PFSK-1 (cell line): ENCODE measurements at regions not wholly inside any gene's neighbourhood (a gene's known extent, or its start where the extent isn't known, plus 50 kb on each side); places are given as distances from the start of the nearest gene placed in this dataset.

ENCODE experiments used
- FOXP2 ChIP-seq: optimal IDR thresholded peaks from 2 replicates; pipeline ENCODE3; 2011; ENCODE audit warnings: borderline replicate concordance, control low read depth, inconsistent platforms; ENCODE audit not compliant: insufficient read depth; ENCODE audit errors: extremely low read length, extremely low read depth
- POLR2AphosphoS5 ChIP-seq: IDR thresholded peaks from 2 replicates; pipeline ENCODE4 v1.6.1; 2012; ENCODE audit warnings: low read depth, mild to moderate bottlenecking, control low read depth, low read length, moderate library complexity
- SIN3A ChIP-seq: IDR thresholded peaks from 2 replicates; pipeline ENCODE4 v1.6.1; 2012; ENCODE audit warnings: mild to moderate bottlenecking, low read length, moderate library complexity, borderline replicate concordance; ENCODE audit not compliant: insufficient read depth
- TAF1 ChIP-seq: IDR thresholded peaks from 2 replicates; pipeline ENCODE4 v1.6.1; 2012; ENCODE audit warnings: low read length, control low read depth, borderline replicate concordance; ENCODE audit not compliant: insufficient read depth
- TF ChIP-seq, protein P1 (sequence below), 2 experiments: IDR thresholded peaks; 2 replicates each; pipeline versions ENCODE4 v1.6.1 to v1.8.0; 2011 to 2012; ENCODE audit warnings: low read depth in 2 of 2, low read length in 2 of 2, control low read depth in 1 of 2, inconsistent platforms in 1 of 2, mild to moderate bottlenecking in 1 of 2, moderate library complexity in 1 of 2; ENCODE audit not compliant: insufficient read depth in 1 of 2

- no peak for TF ChIP-seq POLR2AphosphoS5
- TF ChIP-seq, protein P1, sequence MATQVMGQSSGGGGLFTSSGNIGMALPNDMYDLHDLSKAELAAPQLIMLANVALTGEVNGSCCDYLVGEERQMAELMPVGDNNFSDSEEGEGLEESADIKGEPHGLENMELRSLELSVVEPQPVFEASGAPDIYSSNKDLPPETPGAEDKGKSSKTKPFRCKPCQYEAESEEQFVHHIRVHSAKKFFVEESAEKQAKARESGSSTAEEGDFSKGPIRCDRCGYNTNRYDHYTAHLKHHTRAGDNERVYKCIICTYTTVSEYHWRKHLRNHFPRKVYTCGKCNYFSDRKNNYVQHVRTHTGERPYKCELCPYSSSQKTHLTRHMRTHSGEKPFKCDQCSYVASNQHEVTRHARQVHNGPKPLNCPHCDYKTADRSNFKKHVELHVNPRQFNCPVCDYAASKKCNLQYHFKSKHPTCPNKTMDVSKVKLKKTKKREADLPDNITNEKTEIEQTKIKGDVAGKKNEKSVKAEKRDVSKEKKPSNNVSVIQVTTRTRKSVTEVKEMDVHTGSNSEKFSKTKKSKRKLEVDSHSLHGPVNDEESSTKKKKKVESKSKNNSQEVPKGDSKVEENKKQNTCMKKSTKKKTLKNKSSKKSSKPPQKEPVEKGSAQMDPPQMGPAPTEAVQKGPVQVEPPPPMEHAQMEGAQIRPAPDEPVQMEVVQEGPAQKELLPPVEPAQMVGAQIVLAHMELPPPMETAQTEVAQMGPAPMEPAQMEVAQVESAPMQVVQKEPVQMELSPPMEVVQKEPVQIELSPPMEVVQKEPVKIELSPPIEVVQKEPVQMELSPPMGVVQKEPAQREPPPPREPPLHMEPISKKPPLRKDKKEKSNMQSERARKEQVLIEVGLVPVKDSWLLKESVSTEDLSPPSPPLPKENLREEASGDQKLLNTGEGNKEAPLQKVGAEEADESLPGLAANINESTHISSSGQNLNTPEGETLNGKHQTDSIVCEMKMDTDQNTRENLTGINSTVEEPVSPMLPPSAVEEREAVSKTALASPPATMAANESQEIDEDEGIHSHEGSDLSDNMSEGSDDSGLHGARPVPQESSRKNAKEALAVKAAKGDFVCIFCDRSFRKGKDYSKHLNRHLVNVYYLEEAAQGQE (IDR thresholded peaks at IDR 0.05; ENCODE audit: insufficient read depth in 1 of 2, low read depth in 2 of 2, low read length in 2 of 2), result no peak
- TF ChIP-seq FOXP2, result no peak
- no peak for TF ChIP-seq TAF1
- no peak for TF ChIP-seq SIN3A
Measured at GRCh38 chr6:134701301-134701700, 248.6 kb downstream of the ALDH8A1 start.

GRCh38 chr6:134698228-134698627 lies 251.7 kb downstream of the ALDH8A1 start:
- TF ChIP-seq TAF1 (no peak), FOXP2 (no peak), SIN3A (no peak), POLR2AphosphoS5 (no peak)
- TF ChIP-seq, protein P1 (IDR thresholded peaks at IDR 0.05; ENCODE audit: insufficient read depth in 1 of 2, low read depth in 2 of 2, low read length in 2 of 2), result no peak

DNA sequence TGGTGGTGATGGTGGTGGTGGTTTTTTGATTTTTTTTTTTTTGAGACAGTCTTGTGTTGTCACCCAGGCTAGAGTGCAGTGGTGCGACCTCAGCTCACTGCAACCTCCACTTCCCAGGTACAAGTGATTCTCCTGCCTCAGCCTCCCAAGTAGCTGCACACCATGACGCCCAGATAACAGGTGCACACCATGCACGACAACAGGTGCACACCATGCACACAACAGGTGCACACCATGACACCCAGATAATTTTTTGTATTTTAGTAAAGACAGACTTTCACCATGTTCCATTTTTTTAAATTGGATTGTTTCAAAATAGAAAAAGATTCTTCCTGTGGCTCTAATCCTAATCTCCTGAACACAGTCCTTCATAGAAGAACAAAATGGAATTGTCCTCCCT lies 257.9 kb downstream of the ALDH8A1 start:
- TF ChIP-seq POLR2AphosphoS5, result no peak
- TF ChIP-seq, protein P1 (IDR thresholded peaks at IDR 0.05; ENCODE audit: insufficient read depth in 1 of 2, low read depth in 2 of 2, low read length in 2 of 2), result no peak
- TF ChIP-seq SIN3A, result no peak
- no peak for TF ChIP-seq FOXP2
- no peak for TF ChIP-seq TAF1

- TF ChIP-seq, protein P1 (IDR thresholded peaks at IDR 0.05; ENCODE audit: insufficient read depth in 1 of 2, low read depth in 2 of 2, low read length in 2 of 2), result no peak
- TF ChIP-seq POLR2AphosphoS5 (no peak), FOXP2 (no peak)
Measured at GRCh38 chr6:134691180-134691579, 258.7 kb downstream of the ALDH8A1 start.

GRCh38 chr6:134690048-134690447 lies 259.9 kb downstream of the ALDH8A1 start:
- TF ChIP-seq TAF1, result no peak
- no peak for TF ChIP-seq SIN3A
- no peak for TF ChIP-seq POLR2AphosphoS5
- TF ChIP-seq, protein P1 (IDR thresholded peaks at IDR 0.05; ENCODE audit: insufficient read depth in 1 of 2, low read depth in 2 of 2, low read length in 2 of 2), result no peak
- TF ChIP-seq FOXP2, result no peak
